ENCODE measurements at regions not wholly inside any gene's neighbourhood (a gene's known extent, or its start where the extent isn't known, plus 50 kb on each side); places are given as distances from the start of the nearest gene placed in this dataset.

DNA sequence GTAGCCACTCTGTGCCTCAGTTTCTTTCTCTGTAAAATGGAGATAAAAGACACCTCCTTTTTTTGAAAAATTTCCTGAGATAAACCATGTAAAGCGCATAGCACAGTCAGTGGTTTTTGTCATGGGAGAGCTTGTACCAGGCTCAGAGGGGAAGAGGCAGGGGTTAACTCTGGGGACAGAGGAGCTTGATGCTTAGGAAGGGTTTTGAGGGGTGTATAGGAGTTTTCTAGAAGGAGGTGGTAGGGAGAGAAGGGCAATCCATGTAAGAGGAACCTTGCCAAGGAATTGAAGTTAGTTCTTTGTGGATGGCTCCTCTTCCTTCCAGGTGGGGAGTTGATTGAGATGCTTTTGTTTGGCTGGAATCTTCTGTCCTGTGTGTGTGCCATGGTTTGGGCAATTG, 131.9 kb upstream of the GSE1 start:
- no peak for TF ChIP-seq POLR2A (IDR thresholded peaks at IDR 0.05)
- TF ChIP-seq, protein P1, sequence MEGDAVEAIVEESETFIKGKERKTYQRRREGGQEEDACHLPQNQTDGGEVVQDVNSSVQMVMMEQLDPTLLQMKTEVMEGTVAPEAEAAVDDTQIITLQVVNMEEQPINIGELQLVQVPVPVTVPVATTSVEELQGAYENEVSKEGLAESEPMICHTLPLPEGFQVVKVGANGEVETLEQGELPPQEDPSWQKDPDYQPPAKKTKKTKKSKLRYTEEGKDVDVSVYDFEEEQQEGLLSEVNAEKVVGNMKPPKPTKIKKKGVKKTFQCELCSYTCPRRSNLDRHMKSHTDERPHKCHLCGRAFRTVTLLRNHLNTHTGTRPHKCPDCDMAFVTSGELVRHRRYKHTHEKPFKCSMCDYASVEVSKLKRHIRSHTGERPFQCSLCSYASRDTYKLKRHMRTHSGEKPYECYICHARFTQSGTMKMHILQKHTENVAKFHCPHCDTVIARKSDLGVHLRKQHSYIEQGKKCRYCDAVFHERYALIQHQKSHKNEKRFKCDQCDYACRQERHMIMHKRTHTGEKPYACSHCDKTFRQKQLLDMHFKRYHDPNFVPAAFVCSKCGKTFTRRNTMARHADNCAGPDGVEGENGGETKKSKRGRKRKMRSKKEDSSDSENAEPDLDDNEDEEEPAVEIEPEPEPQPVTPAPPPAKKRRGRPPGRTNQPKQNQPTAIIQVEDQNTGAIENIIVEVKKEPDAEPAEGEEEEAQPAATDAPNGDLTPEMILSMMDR (IDR thresholded peaks at IDR 0.05), result no peak
